Adrenal gland (tissue), 9 donors: ENCODE measurements at regions not wholly inside any gene's neighbourhood (a gene's known extent, or its start where the extent isn't known, plus 50 kb on each side); places are given as distances from the start of the nearest gene placed in this dataset.

Source experiments
- DNase-seq, 7 donors: peaks; one replicate each; pipeline ENCODE4 v3.0.0-alpha.2; 2019 to 2020
- H3K27ac ChIP-seq, 5 donors: fragments of 200-600 bp; sonication (generic) in 4 of 5; 1 replicate in 3 of 5; 2 replicates in 2 of 5; pipeline versions ENCODE4 v1.5.1 to v1.8.0; 2016 to 2020; ENCODE audit warnings: mild to moderate bottlenecking in 1 of 5
- H3K27me3 ChIP-seq: fragments of 200-600 bp; 2 replicates; pipeline ENCODE4 v1.8.0; 2021
- H3K36me3 ChIP-seq, 2 donors: fragments of 200-600 bp; replicated peaks in 1 of 2; 1 replicate in 1 of 2; 2 replicates in 1 of 2; pipeline versions ENCODE4 v1.5.1 to v1.8.0; 2018 to 2022
- H3K4me1 ChIP-seq, 2 donors: fragments of 200-600 bp; replicated peaks in 1 of 2; 1 replicate in 1 of 2; 2 replicates in 1 of 2; pipeline versions ENCODE4 v1.5.1 to v1.8.0; 2018 to 2021
- H3K4me3 ChIP-seq, 4 donors: fragments of 200-600 bp; sonication (generic) in 3 of 4; one replicate each; pipeline ENCODE4 v1.5.1; 2016 to 2018
- H3K9me3 ChIP-seq, 3 donors: fragments of 200-600 bp; sonication (generic) in 1 of 3; replicated peaks in 1 of 3; 1 replicate in 2 of 3; 2 replicates in 1 of 3; pipeline versions ENCODE4 v1.5.1 to v1.8.0; 2016 to 2021
- POLR2A ChIP-seq, 2 donors: fragments of 450-650 bp; IDR thresholded peaks; one replicate each; pipeline ENCODE4 v1.6.1; 2017; ENCODE audit warnings: antibody characterized with exemption in 2 of 2, mild to moderate bottlenecking in 2 of 2, moderate library complexity in 1 of 2
- WGBS, 4 donors: extraction: QIAGEN DNeasy Blood & Tissue Kit in 2 of 4; methylation state at CpG; one replicate each; pipeline versions ENCODE4 v1.1.5 to v1.1.7; 2013 to 2017; 5-methylcytosine and 5-hydroxymethylcytosine counted together
- intact Hi-C, 2 donors: fragments of 100-400 bp; cut with DNase I; formaldehyde crosslinking; loops; one replicate each; pipeline versions ENCODE4 v1.14.1 to v1.15.0; 2022 to 2023
- TF ChIP-seq, protein P1 (sequence below), 6 experiments: fragments of 450-650 bp in 4 of 6; fragments of 200-600 bp in 2 of 6; sonication (generic) in 1 of 6; IDR thresholded peaks; 1 replicate in 5 of 6; 2 replicates in 1 of 6; pipeline versions ENCODE4 v1.5.1 to v1.8.0; 2016 to 2021; ENCODE audit warnings: antibody characterized with exemption in 6 of 6, mild to moderate bottlenecking in 2 of 6, moderate library complexity in 1 of 6
- donor health status: healthy with polysubstance abuse.
- donor health status: Bipolar disorder and iron deficiency.
- donor health status: DM: yes; HTN: yes; CAD: no.
- donor health status: DM: no; HTN: no; CAD: no.
- donor health status: DM: no; HTN: no; CAD: no.

DNA sequence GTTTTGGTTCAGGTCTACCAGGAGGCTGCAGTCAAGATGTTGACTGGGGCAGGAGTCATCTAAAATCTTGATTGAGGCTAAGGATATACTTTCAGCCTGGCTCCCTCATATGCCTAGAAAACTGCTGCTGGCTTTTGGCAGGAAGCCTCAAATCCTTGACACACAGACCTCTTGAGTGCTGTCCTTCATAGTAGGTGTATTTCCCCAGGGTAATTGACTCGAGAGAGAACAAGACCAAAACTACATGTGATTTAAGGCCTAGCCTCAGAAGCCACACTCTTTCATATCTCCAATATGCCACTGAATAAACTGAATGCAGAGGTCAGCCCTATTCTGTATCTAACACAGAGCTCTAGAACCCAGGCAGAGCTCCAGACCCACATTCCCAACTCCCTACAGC, 402.3 kb upstream of the ADAMTS16 start:
- Histone ChIP-seq H3K4me1 (no peaks in the 10 kb centered on the region), H3K27ac (no peak overlapping the region), H3K27me3 (no peaks in the 10 kb centered on the region), H3K9me3 (no peaks in the 10 kb centered on the region), H3K36me3 (no peaks in the 10 kb centered on the region), H3K4me3 (no peak overlapping the region)
- no peak for DNase-seq
- intact Hi-C loops, result no loop called here
- 20 to 38% (median 28%) methylated on average over 1 of the region's 1 CpG for WGBS, 4 donors
- TF ChIP-seq, protein P1, sequence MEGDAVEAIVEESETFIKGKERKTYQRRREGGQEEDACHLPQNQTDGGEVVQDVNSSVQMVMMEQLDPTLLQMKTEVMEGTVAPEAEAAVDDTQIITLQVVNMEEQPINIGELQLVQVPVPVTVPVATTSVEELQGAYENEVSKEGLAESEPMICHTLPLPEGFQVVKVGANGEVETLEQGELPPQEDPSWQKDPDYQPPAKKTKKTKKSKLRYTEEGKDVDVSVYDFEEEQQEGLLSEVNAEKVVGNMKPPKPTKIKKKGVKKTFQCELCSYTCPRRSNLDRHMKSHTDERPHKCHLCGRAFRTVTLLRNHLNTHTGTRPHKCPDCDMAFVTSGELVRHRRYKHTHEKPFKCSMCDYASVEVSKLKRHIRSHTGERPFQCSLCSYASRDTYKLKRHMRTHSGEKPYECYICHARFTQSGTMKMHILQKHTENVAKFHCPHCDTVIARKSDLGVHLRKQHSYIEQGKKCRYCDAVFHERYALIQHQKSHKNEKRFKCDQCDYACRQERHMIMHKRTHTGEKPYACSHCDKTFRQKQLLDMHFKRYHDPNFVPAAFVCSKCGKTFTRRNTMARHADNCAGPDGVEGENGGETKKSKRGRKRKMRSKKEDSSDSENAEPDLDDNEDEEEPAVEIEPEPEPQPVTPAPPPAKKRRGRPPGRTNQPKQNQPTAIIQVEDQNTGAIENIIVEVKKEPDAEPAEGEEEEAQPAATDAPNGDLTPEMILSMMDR (IDR thresholded peaks at IDR 0.05), result no peak
- TF ChIP-seq POLR2A (IDR thresholded peaks at IDR 0.05), result no peak

- Histone ChIP-seq H3K27ac (no peak overlapping the region), H3K27me3 (no peaks in the 10 kb centered on the region), H3K36me3 (no peaks in the 10 kb centered on the region), H3K9me3 (no peaks in the 10 kb centered on the region), H3K4me3 (no peak overlapping the region), H3K4me1 (no peaks in the 10 kb centered on the region)
- TF ChIP-seq POLR2A (IDR thresholded peaks at IDR 0.05), result no peak
- TF ChIP-seq, protein P1 (IDR thresholded peaks at IDR 0.05), result no peak
- WGBS, 4 donors, result 45 to 53% (median 48%) methylated on average over 2 of the region's 2 CpGs
- no peak for DNase-seq
- intact Hi-C loops, result no loop called here
These were observed 401.8 kb upstream of the ADAMTS16 start for GRCh38 chr5:4738298-4738697.

DNA sequence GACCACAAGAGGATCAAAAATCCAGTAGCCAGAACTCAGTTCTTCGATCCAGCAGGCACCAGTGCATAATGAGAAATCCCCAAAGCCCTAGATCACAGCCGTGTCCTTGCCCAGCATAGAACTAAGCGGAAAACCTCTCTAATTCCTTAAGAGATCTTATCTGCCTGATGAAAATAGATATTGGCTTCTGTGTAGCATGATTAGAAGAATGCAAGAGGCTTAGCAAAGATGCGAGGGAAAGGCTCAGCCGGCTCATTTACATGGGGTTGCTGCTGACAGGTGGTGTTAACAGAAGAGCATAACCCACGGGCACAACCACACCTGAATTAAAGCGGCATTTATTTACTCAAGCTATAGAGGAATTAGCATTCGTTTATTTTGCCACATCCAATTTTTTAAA, 400.0 kb upstream of the ADAMTS16 start:
- Histone ChIP-seq H3K4me1 (no peaks in the 10 kb centered on the region), H3K27me3 (no peaks in the 10 kb centered on the region), H3K4me3 (no peak overlapping the region), H3K9me3 (no peaks in the 10 kb centered on the region), H3K27ac (no peak overlapping the region), H3K36me3 (no peaks in the 10 kb centered on the region)
- intact Hi-C loops, result no loop called here
- WGBS, 4 donors, result 43 to 53% (median 47%) methylated on average over 8 of the region's 8 CpGs
- no peak for TF ChIP-seq POLR2A (IDR thresholded peaks at IDR 0.05)
- DNase-seq, result no peak

DNA sequence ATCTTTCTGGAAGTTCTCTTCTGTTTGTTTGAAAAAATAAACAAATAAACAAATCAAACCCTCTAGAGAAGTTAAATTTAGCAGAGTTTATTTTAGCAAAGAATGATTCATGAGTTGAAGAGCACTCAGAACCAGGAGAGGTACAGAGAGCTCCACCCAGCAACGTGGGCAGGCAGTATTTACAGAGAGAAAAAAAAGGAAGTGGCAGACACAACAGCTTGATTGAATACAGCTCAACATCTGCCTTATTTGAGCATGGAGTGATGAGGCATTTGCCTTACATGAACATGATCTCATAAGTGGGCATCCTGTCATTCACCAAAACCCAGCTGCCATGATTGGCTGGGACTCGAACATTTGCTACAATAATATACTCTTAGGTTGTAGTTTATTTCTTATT, 381.6 kb upstream of the ADAMTS16 start:
- DNase-seq, result no peak
- Histone ChIP-seq H3K4me3 (no peak overlapping the region), H3K27ac (no peak overlapping the region), H3K9me3 (no peaks in the 10 kb centered on the region), H3K36me3 (no peaks in the 10 kb centered on the region), H3K27me3 (no peaks in the 10 kb centered on the region), H3K4me1 (no peaks in the 10 kb centered on the region)
- 37 to 45% (median 43%) methylated on average over 2 of the region's 2 CpGs for WGBS, 4 donors
- intact Hi-C loops, result no loop called here
- no peak for TF ChIP-seq POLR2A (IDR thresholded peaks at IDR 0.05)
- TF ChIP-seq, protein P1 (IDR thresholded peaks at IDR 0.05), result no peak

DNA sequence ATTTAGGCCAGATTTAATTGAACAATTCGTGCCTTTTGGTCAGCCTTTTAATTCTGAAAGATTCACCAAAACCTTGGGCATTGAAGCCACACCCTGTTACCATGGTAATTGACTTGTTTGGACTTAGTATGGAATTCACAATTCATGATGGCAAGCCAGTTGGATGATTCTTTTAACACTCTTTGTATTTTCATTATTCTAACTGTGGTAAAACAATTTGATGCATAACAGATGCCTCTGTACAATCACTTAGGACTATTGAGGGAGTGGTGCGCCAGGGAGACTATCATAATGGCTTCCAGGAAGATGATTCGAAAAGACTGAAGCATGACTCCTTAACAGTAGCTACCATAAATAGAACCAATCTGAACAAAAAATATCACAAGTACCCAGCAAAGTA, 381.1 kb upstream of the ADAMTS16 start:
- no peaks in the 10 kb centered on the region for H3K9me3 ChIP-seq
- no peaks in the 10 kb centered on the region for H3K36me3 ChIP-seq
- H3K4me1 ChIP-seq, result no peaks in the 10 kb centered on the region
- no peak overlapping the region for H3K27ac ChIP-seq
- no peak for DNase-seq
- no peak overlapping the region for H3K4me3 ChIP-seq
- 67 to 77% (median 69%) methylated on average over 3 of the region's 3 CpGs for WGBS, 4 donors
- H3K27me3 ChIP-seq, result no peaks in the 10 kb centered on the region
- no peak for TF ChIP-seq POLR2A (IDR thresholded peaks at IDR 0.05)
- TF ChIP-seq, protein P1 (IDR thresholded peaks at IDR 0.05), result no peak
- intact Hi-C loops, result no loop called here
